OCI-M2 (cell line): ENCODE measurements at regions not wholly inside any gene's neighbourhood (a gene's known extent, or its start where the extent isn't known, plus 50 kb on each side); places are given as distances from the start of the nearest gene placed in this dataset.

Source experiments
- DNase-seq: peaks from one replicate; lab custom pipeline; 2025; ENCODE audit not compliant: unreplicated experiment; lab: John Stamatoyannopoulos, UW

DNA sequence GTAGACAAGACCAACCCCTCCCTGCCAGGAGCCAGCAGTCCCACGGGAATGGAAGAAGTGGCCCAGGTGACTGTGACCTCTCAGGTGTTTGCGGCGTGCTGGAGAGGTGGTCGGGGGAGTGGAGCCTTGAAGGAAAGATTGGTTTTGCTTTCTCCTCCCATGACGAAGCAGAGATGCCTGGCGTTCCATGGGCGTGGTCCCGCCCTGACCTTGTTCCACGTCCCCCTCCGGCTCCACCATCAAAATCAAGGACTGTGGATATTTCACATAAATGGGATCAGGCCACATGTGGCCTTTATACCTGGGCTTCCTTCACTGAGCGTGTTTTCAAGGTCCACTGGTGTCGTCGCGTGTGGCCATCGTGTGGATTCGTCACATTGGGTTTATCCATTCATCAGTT is 270.6 kb upstream of the TNRC6C start:
- no peak for DNase-seq

DNA sequence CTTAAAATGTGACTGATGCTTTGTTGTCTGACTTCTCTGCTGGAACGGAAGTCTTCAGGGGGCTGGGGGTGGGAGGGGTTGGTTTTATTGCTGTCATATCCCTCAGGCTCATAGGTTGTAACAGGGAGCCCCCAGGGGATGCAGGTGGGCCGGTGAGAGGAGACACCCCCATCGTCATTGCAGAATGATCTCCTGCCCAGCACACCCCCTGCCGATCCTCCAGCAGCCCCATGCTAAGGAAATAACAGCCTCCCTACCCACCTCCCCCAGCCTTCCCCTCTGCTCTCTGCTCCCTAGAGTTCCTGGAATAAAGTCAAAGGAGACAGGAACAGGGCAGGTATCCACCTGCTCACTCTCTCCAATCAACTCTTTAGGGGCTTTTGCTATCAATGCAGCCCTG is 270.1 kb upstream of the TNRC6C start:
- no peak for DNase-seq

DNA sequence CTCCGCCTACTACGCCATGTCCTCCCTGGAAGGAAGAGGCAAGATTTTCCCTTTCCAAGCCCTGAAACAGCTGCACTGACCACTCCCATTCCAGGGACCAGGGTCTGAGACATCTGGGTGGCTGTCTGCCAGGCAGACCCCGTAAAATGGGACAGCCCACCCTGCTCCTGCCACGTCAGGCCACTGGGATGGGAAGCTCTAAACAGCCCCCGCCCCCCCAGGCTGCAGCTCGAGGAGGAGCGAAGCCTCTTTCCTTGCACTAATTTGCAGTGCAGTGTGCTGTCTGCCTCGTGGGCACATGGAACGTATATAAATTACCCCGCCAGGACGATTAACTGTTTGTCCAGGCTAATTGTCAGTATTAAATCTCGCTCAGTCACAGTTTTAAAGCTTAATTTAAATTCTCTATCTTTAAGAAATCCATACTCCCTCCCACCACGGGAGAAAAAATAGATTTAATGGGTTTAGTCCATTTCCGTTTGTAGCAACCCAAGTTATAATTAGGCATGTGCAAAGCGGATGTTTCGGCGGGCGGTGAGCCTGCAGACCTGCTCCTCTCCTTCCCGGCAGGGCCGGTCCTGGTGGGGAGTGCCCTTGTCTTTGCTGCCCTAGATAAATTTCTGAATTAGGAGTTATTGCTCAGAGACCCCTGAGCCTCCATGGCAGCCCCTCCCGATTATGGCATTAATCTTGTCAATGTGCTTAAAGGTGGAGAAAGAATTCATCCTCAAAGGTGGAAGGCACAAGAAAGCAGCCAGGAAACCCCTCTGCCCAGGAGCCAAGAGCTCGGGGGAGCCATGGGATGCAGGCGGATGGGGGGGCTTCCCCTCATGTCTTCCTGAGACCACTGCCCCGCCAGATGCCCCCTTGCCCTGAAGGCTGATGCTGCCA is 268.0 kb upstream of the TNRC6C start:
- no peak for DNase-seq

DNA sequence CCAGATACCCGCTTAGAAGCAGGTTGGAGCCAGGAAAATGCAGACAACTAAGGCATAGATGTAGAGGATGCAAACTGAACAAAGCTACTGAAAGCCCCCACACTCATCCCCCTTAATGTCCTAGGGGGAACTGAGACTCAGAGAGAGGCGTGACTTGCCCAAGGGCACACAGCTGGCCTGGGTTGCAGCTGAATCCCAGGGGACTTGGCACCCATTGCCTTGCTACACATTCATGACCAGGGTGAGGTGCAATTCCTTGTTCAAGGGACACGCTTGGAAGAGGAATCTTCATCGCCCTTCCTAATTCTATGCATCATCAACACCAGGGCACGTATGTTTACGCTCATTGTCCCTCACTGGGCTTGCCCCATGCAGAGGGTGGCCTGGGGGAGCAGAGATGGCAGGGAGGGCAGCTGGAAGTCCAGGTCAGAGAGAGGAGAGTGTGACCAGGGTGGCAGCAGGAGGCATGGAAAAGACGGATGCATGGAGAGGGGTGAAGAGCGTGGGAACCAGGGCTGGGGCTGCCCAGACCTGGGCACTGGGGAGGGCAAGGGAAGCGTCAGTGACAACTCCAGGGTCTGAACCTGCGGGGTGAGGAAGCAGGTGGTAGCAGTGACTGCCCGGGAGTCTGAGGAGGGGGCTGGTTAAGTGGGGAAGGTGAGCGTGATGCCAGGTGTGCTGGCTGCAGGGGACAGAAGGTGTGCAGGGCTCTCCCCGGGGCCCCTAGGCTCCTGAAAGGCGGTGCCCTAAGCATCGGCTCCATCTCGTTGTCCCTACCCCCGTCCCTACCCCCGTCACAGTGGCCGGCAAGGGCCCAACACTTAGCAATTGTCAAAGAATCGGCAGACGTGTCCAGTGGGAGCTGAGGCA is 267.1 kb upstream of the TNRC6C start:
- no peak for DNase-seq

DNA sequence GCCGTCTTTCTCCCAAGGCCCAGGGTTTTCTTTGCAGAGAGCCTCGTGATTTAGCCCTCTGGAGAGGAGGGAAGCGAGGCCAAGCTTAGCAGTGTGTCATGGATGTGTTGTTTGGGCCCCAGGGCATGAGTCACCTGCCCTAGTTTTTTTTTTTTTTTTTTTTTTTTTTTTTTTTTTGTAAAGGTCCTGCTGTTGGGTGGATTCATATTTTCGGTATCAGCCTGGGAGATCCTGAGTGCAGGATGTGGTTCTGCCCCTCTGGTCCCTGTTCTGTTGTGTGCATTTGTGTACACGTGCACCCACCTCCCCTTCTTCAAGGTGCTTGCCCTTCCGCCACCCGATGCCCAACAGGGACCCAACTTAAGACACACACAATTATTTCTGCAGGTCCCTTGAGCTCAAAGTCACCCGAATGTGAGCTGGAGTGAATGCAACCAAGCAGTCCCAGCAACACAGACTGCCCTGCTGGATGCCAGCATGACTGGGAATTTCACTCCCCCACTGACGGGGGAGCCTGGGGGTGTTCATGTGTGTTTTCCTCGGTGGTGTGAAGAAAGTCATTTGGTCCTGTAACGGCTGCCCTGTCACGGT is 265.8 kb upstream of the TNRC6C start:
- DNase-seq: no peak

DNA sequence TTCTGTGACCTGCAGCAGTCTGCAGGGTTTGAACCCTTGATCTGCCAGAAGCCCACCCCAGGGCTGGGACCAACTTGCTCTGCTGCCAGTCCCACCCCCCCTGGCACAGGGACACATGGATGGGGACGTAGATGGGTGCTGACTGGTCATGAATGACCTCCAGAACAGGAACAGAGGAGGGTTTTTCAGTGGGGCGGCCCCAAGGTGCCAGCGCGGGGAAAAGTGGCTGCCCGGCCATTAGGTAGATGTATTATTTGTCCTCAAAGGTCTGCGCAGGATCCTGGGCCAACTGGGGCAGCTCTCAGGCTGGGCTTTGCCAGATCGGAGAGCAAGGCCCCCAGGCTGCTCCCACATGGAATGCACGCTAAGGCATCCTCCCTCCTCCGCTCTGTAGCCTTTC is 265.2 kb upstream of the TNRC6C start:
- no peak for DNase-seq

DNA sequence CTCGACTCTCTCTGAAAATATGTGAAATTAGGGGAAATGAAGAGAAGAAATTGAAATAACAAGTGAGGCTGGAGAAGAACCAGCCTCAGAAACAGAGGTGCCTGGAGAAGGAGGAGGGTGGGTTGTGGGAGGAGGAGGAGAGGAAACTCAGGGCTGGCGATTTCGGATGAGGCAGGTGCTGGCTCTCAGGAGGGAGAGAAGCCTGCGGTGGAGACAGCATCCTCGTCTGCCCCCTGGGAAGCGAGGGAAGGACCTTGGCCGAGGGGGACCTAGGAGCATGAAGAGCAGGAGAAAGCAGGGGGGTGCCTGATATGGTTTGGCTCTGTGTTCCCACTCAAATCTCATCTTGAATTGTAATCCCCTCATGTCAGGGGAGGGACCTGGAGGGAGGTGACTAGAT is 264.7 kb upstream of the TNRC6C start:
- no peak for DNase-seq

DNA sequence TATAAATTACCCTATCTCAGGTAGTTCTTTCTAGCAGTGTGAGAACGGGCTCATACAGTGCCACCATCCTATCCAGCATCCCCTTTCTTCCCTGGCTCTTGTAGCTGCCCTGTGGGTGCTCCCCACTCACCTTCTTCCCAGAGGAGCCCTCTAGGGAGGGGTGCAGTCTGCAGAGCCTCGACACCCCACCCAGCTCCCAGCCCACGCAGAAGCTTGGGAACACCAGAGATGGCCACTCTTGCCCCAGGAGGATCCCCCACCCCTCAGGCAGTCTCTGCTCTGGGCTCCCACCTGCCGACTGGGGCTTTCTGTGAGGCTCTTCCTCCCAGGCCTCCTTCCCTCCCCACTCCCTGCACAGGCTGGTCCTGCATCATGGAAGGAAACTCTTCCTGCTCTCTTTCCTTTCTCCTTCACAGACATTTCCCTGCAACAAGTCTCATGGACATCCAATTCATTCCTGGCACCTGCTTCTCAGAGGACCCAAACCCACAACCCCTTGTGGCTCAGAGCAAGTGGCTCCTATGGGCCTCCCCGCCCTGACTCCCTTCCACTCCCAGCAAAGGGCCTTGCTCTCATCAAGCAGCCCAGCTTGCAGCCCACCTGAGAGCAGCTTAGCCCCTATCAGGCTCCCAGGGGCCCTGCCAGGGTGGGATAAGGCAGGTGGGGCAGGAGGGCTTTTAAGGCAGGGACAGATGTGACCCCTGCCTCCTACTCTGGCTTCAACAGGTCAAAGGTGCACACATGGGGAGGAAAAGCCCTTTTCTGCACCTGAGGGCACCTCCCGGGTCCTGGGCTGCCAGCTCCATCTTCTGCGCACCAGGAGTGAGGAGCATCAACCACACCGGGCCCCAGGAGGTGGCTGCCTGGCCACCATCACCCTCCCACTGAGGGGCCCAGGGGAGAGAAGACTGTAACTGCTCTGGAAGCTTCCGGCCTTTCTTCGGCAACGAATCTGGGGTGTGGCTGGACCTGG is 263.8 kb upstream of the TNRC6C start:
- no peak for DNase-seq

DNA sequence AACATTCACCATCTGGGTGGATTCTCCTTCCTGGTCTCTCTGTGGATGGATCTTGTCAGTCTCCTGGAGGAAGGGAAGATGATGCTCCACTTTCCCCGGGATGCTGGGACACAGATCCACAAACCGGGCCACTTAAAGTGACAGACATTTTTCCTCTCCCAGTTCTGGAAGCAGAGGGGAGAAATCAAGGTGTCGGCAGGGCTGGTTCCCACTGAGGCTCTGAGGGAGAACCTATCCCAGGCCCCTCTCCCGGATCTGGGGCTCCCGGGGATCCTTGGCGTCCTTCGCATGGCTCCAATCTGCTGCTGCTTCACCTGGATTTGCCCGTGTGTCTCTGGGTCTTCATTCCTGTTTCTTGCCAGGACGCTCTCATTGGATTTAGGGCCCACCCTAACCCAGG is 263.1 kb upstream of the TNRC6C start:
- no peak for DNase-seq

DNA sequence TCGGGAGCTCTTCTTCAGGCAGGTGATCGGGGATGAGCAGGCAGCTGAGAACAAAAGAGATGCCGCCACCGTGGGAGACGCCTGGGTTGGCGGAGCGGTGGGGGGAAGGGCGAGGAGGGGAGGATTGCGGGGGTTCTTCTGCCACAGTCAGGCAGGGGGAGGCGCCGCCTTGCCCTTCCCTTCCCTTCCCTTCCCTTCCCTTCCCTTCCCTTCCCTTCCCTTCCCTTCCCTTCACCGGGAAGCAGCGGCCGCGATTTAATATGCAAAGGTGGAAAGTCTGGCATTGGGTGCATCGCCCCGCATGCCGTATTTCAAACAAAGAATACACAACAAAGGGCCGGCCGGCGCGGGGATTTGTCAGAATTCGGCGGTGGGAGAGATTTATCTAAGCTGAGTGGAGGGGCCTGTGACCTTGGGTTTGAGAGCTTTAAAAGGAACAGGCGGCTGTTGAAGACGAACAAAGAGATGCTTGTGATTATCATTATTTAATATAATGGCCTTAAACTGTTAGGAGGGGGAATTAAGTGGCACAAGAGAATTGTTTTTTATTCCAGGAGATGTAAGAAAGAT is 262.3 kb upstream of the TNRC6C start:
- no peak for DNase-seq

DNA sequence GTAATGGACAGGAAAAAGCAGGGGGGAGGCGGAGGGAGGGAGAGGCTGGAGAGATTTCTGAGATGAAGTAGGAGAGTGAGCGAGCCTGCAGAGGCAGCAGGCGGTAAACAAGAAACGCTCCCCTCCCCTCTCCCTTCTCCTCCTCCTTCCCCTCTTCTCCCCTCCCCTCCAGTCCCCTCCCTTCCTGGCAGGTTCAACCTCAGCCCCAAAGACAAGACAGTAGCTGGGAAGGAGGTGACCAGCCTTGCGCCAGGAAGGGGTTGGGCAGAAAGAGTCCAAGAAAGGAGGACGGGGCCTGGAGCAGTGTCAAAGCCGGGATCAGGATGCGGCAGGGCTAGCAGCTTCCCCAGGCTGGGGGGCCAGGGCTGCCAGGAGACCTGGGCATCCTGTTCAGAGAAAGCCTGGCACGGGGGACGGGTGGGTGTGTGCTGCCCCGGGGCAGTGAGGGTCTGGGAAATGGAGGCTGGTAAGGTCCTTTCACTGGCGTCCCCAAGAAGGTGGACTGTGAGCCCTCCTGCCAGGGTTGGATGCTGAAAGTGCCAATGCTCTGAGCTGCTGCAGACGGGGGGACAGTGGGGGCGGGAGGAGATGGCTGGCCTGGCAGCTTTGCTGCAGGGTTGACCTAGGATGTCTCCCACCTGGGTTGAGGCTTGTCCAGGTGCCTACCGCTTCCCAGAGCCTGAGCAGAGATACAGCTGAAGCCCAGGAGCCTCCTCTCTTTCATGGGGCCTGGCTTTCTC is 261.6 kb upstream of the TNRC6C start:
- DNase-seq: no peak

DNA sequence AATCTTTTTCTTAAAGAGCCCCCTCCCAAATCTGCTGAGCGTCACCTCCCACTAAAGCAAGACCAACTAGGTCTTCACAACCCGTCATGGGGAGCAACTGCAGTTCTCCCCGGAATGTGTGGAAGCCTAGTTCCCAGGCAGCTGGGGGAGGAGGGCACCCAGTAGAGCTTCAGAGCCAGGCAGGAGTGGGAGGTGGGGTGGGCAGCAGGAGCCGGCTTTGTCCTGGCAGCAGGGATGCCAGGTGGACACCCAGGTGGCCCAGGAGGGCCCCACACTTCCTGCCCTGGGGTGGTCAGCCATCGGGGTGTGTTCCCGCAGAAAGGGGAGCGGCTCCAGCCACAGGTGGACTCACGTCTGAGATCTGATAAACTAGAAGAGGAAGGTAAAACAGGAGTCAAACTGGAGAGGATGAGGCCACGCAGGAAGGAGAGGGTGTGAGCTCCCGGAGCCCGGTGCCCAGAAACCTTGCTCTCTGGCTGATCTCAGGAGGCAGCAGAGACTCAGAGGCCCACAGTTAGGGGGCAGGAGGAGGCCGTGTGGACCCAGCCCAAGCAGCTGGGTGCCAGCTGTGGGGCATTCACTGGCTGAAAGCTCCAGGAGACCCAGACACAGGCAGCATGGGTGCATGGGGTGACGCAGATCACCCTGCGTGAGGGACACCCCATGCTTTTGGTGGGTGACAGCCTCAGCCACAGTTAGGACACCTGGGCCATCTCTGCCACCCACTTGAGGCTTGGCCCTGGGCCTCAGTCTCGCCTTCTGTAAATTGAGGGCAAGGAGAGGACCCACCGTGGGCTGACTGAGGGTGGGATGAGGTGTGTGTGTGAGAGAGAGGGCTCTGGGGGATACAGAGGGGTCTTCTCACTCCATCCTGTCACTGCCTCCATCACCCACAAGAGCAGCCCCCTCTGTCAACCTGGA is 260.8 kb upstream of the TNRC6C start:
- DNase-seq: no peak

DNA sequence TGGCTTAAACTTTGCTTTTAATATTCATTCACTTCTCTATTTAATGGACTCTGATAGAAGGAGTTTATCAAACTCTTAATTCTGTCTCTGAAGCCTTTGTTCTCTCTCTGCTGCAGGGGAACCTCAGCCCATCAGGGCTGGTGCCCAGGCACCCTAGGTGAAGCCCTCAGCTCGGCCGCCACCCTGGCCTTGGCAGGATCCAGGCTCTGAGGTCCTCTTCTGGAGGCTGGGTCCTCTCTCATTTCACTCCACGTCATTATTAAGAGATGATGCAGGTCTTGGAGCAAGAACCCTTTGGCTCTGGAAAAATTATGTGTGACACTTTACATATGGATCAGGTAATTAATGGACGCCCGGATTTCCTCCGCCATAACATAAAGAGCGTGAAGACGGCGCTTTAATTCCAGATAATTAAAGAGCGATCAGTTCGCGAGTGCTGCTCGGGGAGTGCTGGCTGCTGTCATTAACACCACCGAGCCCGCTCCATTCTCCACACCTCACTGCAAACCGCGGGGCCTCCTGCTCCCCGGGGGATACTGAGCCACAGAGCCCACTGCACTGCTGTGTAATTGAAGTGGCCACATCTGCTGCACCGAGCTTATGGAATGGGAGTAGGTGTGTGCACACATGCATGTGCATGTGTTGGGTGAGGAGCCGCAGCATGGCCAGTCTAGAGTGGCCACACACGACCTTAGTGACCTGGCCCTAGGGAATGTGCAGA is 259.4 kb upstream of the TNRC6C start:
- no peak for DNase-seq

DNA sequence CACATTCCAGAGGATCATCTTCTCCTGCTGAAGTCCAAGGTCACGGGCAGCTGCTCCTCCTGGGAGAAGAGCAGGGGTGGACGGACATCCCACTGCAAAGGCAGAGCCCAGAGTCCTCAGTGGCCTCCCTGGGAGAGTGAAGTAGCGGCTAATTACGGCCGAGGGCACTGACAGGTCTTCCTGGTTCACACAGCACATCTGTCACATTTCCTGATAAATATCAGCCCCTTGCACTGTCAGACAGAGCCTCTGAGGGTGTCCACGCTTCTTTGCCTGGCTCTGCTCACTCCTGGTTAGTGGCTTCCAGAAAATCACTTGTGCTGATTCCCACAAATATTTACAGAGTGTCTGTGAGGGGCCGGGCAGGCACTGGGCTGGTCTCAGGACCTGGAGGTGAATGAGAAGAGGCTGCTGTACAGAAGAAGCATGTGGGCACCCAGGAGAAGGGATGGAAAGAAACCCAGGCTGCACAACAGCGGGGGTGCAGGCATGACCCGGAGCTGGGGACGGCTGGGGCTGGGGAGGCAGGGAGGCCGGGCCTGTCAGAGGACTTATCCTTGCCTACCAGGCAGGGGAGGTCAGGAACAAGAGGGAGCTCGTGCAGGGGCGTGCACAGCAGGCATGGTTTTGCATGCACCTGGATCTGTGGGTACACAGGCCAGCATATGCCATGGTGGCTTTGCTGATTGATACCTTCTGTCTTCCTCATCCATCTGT is 258.2 kb upstream of the TNRC6C start:
- DNase-seq: no peak

DNA sequence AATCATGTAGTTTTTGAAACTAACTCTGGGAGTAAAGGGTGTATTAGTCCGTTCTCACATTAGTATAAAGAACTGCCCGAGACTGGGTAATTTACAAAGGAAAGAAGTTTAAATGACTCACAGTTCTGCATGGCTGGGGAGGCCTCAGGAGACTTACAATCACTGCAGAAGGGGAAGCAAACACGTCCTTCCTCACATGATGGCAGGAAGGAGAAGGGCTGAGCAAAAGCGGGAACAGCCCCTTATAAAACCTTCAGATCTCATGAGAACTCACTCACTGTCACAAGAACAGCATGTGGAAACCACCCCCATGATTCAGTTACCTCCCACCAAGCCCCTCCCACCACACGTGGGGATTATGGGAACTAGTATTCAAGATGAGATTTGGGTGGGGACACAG is 256.5 kb upstream of the TNRC6C start:
- no peak for DNase-seq

DNA sequence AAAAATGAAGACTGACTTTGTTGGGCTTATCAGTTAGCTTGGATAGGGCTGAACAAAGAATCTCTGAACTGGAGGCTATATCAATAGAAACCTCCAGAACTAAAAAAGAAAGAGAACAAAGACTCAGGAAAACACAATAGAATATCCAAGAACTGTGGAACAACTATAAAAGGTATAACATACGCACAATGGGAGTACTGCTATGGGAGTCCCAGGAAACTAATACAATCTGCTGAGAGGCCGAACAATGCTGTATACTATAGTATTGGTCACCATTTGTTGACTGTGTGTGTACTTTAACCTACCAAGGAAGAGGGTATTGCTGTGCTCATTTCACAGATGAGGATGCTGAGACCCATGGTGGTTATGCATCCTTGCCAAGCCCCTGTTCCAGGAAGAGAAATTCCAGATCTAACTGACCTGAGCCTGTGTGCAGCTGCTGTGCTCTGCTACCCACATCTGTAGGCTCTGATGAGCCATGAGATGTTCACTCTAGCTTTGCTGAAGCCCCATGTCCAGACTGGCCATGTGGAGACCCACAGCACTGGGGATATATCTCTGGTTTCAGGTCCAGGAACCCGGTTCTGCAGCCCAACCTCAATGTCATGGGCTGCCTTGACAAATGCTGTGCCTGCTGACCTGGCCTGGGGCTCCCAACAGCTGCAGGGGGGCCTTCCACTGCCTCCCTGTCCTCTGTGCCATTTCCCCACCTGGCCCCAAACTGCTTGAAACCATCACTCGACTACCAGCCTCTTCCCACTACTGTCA is 254.3 kb upstream of the TNRC6C start:
- DNase-seq: no peak

DNA sequence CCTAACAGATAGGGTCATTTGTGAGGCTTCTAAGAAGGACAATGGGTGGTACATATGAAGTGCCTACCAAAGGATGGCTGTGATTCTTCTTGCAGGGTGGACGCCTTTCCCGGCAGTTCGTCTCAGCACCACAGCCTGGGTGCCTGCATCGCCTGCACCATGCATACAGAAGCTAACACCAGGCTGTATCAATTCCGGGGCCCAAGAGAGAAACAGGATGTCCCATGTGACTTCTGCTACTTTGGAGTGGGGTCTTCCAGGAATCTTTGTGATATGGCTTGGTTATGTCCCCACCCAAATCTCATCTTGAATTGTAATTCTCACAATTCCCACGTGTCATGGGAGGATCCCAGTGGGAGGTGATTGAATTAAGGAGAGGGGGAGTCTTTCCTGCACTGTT is 251.6 kb upstream of the TNRC6C start:
- DNase-seq: no peak
